ENCODE measurements at regions not wholly inside any gene's neighbourhood (a gene's known extent, or its start where the extent isn't known, plus 50 kb on each side); places are given as distances from the start of the nearest gene placed in this dataset.
A peak's percentile ranks its signal among the peaks of the same experiment; 100 is the strongest.

GRCh38 chrX:142001934-142002333 lies 98.2 kb downstream of the MAGEC1 start:
- Histone ChIP-seq H3K4me1 (replicated peaks in 1 of 2) (no peaks in the 10 kb centered on the region), H3K27ac (no peak overlapping the region), H3K9me3 (replicated peaks in 1 of 3) (no peaks in the 10 kb centered on the region), H3K36me3 (replicated peaks in 1 of 2) (no peaks in the 10 kb centered on the region), H3K4me3 (no peak overlapping the region), H3K27me3 (no peaks in the 10 kb centered on the region)
- WGBS, 4 donors = 45 to 77% (median 61%) methylated on average over 1 of the region's 1 CpG
- TF ChIP-seq POLR2A (IDR thresholded peaks at IDR 0.05) = no peak
- no peak for TF ChIP-seq CTCF (IDR thresholded peaks at IDR 0.05)
- DNase-seq = no peak
- intact Hi-C loops (cut with DNase I) = no loop called here

- Histone ChIP-seq H3K36me3 (replicated peaks in 1 of 2) (no peaks in the 10 kb centered on the region), H3K4me1 (replicated peaks in 1 of 2) (no peaks in the 10 kb centered on the region), H3K27me3 (peaks cover 7% of the 10 kb centered on the region), H3K4me3 (no peak overlapping the region), H3K27ac (no peak overlapping the region), H3K9me3 (replicated peaks in 1 of 3) (no peaks in the 10 kb centered on the region)
- WGBS, 4 donors = 39 to 51% (median 44%) methylated on average over 4 to 5 of the region's 5 CpGs
- intact Hi-C loops (cut with DNase I) = no loop called here
- peak in 1 of 7 donors; percentile 1 for DNase-seq
- TF ChIP-seq POLR2A (IDR thresholded peaks at IDR 0.05) = no peak
- TF ChIP-seq CTCF (IDR thresholded peaks at IDR 0.05) = no peak
Measured at GRCh38 chrX:141989815-141990214, 86.1 kb downstream of the MAGEC1 start.

- 39 to 67% (median 42%) methylated on average over 1 of the region's 1 CpG for WGBS, 4 donors
- Histone ChIP-seq H3K27ac (no peak overlapping the region), H3K9me3 (replicated peaks in 1 of 3) (no peaks in the 10 kb centered on the region), H3K4me3 (no peak overlapping the region), H3K4me1 (replicated peaks in 1 of 2) (no peaks in the 10 kb centered on the region), H3K36me3 (replicated peaks in 1 of 2) (no peaks in the 10 kb centered on the region), H3K27me3 (peaks cover 7% of the 10 kb centered on the region)
- DNase-seq = no peak
- TF ChIP-seq POLR2A (IDR thresholded peaks at IDR 0.05) (no peak), CTCF (IDR thresholded peaks at IDR 0.05) (no peak)
- intact Hi-C loops (cut with DNase I) = no loop called here
Measured at GRCh38 chrX:141989134-141989533, 85.4 kb downstream of the MAGEC1 start.

- H3K27ac ChIP-seq = no peak overlapping the region
- no peaks in the 10 kb centered on the region for H3K36me3 ChIP-seq (replicated peaks in 1 of 2)
- no peaks in the 10 kb centered on the region for H3K27me3 ChIP-seq
- WGBS, 4 donors = 50 to 73% (median 64%) methylated on average over 3 of the region's 3 CpGs
- no peaks in the 10 kb centered on the region for H3K4me1 ChIP-seq (replicated peaks in 1 of 2)
- H3K9me3 ChIP-seq (replicated peaks in 1 of 3) = no peaks in the 10 kb centered on the region
- DNase-seq = no peak
- TF ChIP-seq CTCF (IDR thresholded peaks at IDR 0.05) (no peak), POLR2A (IDR thresholded peaks at IDR 0.05) (no peak)
- intact Hi-C loops (cut with DNase I) = no loop called here
- H3K4me3 ChIP-seq = no peak overlapping the region
Measured at GRCh38 chrX:141982296-141982695, 78.6 kb downstream of the MAGEC1 start.
